Fibroblast of pulmonary artery (primary cell): ENCODE measurements at regions not wholly inside any gene's neighbourhood (a gene's known extent, or its start where the extent isn't known, plus 50 kb on each side); places are given as distances from the start of the nearest gene placed in this dataset.

Experiments
- DNase-seq: peaks from one replicate; pipeline ENCODE4 v3.0.0-alpha.2; 2010; ENCODE audit warnings: low read depth
- H3K4me3 ChIP-seq: replicated peaks from 2 replicates; pipeline ENCODE4 v1.5.1; 2011; ENCODE audit warnings: low read depth, mild to moderate bottlenecking, control low read depth, low read length, moderate library complexity
- TF ChIP-seq, protein P1 (sequence below): IDR thresholded peaks from 2 replicates; pipeline ENCODE4 v1.5.1; 2011; ENCODE audit warnings: mild to moderate bottlenecking, control low read depth, low read length, inconsistent platforms; ENCODE audit errors: missing control alignments

GRCh38 chr14:101454229-101454628, 107.1 kb upstream of the DIO3 start:
- TF ChIP-seq, protein P1, sequence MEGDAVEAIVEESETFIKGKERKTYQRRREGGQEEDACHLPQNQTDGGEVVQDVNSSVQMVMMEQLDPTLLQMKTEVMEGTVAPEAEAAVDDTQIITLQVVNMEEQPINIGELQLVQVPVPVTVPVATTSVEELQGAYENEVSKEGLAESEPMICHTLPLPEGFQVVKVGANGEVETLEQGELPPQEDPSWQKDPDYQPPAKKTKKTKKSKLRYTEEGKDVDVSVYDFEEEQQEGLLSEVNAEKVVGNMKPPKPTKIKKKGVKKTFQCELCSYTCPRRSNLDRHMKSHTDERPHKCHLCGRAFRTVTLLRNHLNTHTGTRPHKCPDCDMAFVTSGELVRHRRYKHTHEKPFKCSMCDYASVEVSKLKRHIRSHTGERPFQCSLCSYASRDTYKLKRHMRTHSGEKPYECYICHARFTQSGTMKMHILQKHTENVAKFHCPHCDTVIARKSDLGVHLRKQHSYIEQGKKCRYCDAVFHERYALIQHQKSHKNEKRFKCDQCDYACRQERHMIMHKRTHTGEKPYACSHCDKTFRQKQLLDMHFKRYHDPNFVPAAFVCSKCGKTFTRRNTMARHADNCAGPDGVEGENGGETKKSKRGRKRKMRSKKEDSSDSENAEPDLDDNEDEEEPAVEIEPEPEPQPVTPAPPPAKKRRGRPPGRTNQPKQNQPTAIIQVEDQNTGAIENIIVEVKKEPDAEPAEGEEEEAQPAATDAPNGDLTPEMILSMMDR: no peak
- H3K4me3 ChIP-seq: no peak overlapping the region
- no peak for DNase-seq

- no peak for DNase-seq
- TF ChIP-seq, protein P1: no peak
- H3K4me3 ChIP-seq: no peak overlapping the region
Measured at GRCh38 chr14:101456246-101457175, 104.8 kb upstream of the DIO3 start.

DNA sequence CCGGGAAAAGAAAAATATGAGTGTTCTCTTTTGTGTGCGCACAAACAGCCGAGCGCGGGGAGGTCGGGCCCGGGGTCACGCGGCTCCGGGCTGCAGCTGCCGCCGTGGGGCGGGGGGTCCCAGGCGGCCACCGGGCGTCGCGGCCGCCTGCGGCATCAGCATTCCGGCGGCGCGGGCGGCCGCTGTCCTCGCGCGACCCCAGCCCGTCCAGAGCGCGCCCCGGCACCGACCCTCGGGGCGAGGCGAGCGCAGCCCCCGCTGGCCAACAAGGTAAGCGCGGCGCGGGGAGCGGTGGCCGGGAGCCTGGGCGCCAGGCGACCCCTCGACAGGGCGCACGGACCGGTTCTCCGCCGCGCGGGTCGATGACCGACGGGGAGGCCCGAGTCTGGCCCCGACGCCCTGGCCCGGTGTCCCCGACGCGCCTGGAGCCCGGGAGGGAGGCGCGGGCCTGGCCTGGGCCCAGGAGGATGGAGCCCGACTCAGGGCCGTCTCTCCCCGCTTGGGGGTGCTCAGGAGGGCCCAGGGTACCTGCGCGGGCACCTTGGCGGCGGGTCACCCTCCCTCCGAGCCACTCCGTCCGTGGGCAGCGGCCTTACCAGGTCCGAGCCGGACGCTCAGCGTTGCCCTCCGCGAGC, 103.9 kb upstream of the DIO3 start:
- TF ChIP-seq, protein P1: no peak

GRCh38 chr14:101457936-101458740, 103.2 kb upstream of the DIO3 start:
- no peak for DNase-seq
- TF ChIP-seq, protein P1: no peak
- H3K4me3 ChIP-seq: no peak overlapping the region

More for the DNA sequence above, 103.9 kb upstream of the DIO3 start:
- no peak overlapping the region for H3K4me3 ChIP-seq
- DNase-seq: no peak

GRCh38 chr14:101458741-101459550, 102.3 kb upstream of the DIO3 start:
- TF ChIP-seq, protein P1: no peak
- no peak overlapping the region for H3K4me3 ChIP-seq
- DNase-seq: no peak

DNA sequence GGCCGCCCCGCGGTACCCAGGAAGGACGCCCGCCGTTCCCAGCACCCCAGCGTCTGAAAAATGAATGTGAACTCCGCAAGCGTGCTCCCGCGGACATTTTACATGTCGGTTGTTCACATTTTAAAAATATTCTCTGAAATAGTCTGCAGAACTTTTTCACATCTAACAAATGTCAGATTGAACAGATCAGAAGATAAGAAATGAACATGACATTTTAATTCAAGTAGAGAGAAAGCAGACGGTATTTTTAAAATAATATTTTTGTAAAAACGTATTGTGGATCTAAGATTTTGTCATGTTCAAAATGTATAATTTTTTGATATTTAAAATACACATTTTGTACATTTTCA, 101.8 kb upstream of the DIO3 start:
- TF ChIP-seq, protein P1: no peak
- DNase-seq: no peak
- H3K4me3 ChIP-seq: no peak overlapping the region
